Gastrocnemius medialis (tissue), 4 donors: ENCODE measurements at regions not wholly inside any gene's neighbourhood (a gene's known extent, or its start where the extent isn't known, plus 50 kb on each side); places are given as distances from the start of the nearest gene placed in this dataset.

ENCODE experiments used
- ATAC-seq, 2 donors: fragments of 150-250 bp; one replicate each; pipeline ENCODE4 v1.9.1; 2016
- DNase-seq, 2 donors: peaks; one replicate each; pipeline ENCODE4 v3.0.0-alpha.2; 2019
- H3K27ac ChIP-seq, 4 donors: fragments of 200-600 bp; sonication (generic); 1 replicate in 1 of 4; 2 replicates in 3 of 4; pipeline ENCODE4 v1.5.1; 2016 to 2018; ENCODE audit warnings: mild to moderate bottlenecking in 2 of 4, moderate library complexity in 1 of 4
- H3K27me3 ChIP-seq, 3 donors: fragments of 200-600 bp; sonication (generic) in 2 of 3; 1 replicate in 1 of 3; 2 replicates in 2 of 3; pipeline versions ENCODE4 v1.5.1 to v1.6.0; 2016 to 2019; ENCODE audit warnings: mild to moderate bottlenecking in 1 of 3, moderate library complexity in 1 of 3
- H3K36me3 ChIP-seq, 2 donors: fragments of 200-600 bp; sonication (generic) in 1 of 2; one replicate each; pipeline ENCODE4 v1.5.1; 2017 to 2018
- H3K4me1 ChIP-seq, 2 donors: fragments of 200-600 bp; sonication (generic) in 1 of 2; one replicate each; pipeline ENCODE4 v1.5.1; 2016 to 2017; ENCODE audit warnings: mild to moderate bottlenecking in 2 of 2
- H3K4me3 ChIP-seq, 4 donors: fragments of 200-600 bp; sonication (generic) in 3 of 4; 1 replicate in 1 of 4; 2 replicates in 3 of 4; pipeline ENCODE4 v1.5.1; 2016 to 2019; ENCODE audit warnings: mild to moderate bottlenecking in 2 of 4
- H3K9me3 ChIP-seq, 3 donors: fragments of 200-600 bp; sonication (generic) in 2 of 3; 1 replicate in 1 of 3; 2 replicates in 2 of 3; pipeline ENCODE4 v1.5.1; 2016 to 2019
- POLR2A ChIP-seq, 2 donors: fragments of 450-650 bp; IDR thresholded peaks; one replicate each; pipeline ENCODE4 v1.6.1; 2017; ENCODE audit warnings: antibody characterized with exemption in 2 of 2, mild to moderate bottlenecking in 2 of 2, moderate library complexity in 2 of 2
- in situ Hi-C, 4 donors: fragments of 200-750 bp; cut with MboI; loops; one replicate each; pipeline versions ENCODE4 v1.15.0 to v1.8.0; 2017; ENCODE audit warnings: low sequenced_read_pairs in 4 of 4
- intact Hi-C: fragments of 100-400 bp; cut with DNase I; formaldehyde crosslinking; loops from one replicate; pipeline ENCODE4 v1.15.1; 2023; ENCODE audit warnings: low total_unique reads
- TF ChIP-seq, protein P1 (sequence below), 5 experiments: fragments of 450-650 bp in 3 of 5; fragments of 200-600 bp in 2 of 5; sonication (generic) in 2 of 5; IDR thresholded peaks in 4 of 5; conservative IDR thresholded peaks in 1 of 5; 1 replicate in 4 of 5; 2 replicates in 1 of 5; pipeline ENCODE4 v1.5.1; 2016 to 2019; ENCODE audit warnings: antibody characterized with exemption in 5 of 5, mild to moderate bottlenecking in 3 of 5, moderate library complexity in 3 of 5

DNA sequence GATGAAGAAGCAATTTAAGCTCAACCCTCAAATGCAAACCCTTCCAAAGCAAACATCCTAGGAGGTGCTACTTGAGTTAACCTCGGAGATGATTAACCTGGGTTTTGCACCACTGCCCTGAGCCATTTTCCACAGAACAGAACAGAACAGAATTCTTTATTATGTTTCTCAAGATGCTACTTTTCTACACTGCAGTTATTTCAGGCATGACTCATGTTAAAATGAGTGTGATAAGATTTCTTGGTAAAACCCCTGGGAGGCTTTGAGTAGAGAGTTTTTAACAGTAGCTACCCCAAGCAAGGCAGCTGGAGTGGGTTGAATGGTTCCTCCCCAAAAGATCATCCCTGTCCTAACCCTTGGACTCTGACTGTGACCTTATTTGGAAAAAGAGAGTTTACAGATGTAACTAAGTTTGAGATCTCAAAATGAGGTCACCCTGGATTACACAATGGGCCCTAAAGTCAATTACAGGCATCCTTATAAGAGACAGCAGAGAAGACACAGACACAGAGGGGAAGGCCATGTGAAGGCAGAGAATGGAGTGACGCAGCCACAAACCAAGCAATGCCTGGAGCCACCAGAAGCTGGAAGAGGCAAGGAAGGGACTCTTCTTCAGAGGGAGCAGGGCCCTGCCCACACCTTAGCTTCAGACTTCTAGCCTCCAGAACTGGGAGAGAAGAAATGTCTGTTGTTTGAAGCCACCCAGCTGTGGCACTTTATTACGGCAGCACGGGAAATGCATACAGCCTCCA lies 153.4 kb downstream of the ETS2 start:
- Histone ChIP-seq H3K36me3 (no peaks in the 10 kb centered on the region), H3K4me1 (no peaks in the 10 kb centered on the region), H3K4me3 (no peak overlapping the region), H3K9me3 (no peaks in the 10 kb centered on the region), H3K27me3 (no peaks in the 10 kb centered on the region), H3K27ac (peak overlapping the region; percentile 36 to 66 (median 64))
- TF ChIP-seq, protein P1, sequence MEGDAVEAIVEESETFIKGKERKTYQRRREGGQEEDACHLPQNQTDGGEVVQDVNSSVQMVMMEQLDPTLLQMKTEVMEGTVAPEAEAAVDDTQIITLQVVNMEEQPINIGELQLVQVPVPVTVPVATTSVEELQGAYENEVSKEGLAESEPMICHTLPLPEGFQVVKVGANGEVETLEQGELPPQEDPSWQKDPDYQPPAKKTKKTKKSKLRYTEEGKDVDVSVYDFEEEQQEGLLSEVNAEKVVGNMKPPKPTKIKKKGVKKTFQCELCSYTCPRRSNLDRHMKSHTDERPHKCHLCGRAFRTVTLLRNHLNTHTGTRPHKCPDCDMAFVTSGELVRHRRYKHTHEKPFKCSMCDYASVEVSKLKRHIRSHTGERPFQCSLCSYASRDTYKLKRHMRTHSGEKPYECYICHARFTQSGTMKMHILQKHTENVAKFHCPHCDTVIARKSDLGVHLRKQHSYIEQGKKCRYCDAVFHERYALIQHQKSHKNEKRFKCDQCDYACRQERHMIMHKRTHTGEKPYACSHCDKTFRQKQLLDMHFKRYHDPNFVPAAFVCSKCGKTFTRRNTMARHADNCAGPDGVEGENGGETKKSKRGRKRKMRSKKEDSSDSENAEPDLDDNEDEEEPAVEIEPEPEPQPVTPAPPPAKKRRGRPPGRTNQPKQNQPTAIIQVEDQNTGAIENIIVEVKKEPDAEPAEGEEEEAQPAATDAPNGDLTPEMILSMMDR (IDR thresholded peaks at IDR 0.05 in 4 of 5, conservative IDR thresholded peaks at IDR 0.05 in 1 of 5) = no peak
- TF ChIP-seq POLR2A (IDR thresholded peaks at IDR 0.05) = no peak
- DNase-seq (peak; percentile 24 to 26), ATAC-seq (peak; percentile 74 to 83)
- intact Hi-C loops (no loop called here), in situ Hi-C loops (no loop called here)

DNA sequence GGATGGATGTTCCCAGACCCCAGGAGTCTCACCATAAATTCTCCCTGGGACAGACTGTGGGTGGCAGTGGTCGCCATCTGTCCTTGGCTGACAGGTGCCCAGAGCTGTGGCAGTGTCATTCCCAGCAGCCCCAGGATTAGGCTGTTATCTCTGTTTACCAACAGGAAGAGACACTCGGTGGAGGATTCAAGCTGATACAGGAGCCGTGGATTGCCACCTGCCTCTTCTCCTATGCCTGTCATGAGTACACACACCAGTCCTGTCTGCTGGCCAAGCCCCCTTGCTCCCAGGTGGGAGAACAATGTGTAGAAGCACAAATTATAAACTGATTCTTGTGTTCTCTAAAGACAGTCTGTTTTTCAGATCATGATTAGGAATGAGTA lies 152.6 kb downstream of the ETS2 start:
- in situ Hi-C loops = no loop called here
- Histone ChIP-seq H3K4me3 (no peak overlapping the region), H3K9me3 (no peaks in the 10 kb centered on the region), H3K27ac (peak overlapping the region; percentile 13 to 53 (median 42)), H3K36me3 (no peaks in the 10 kb centered on the region), H3K27me3 (no peaks in the 10 kb centered on the region), H3K4me1 (no peaks in the 10 kb centered on the region)
- ATAC-seq = no peak
- intact Hi-C loops = no loop called here
- no peak for DNase-seq
- TF ChIP-seq POLR2A (IDR thresholded peaks at IDR 0.05) = no peak
- TF ChIP-seq, protein P1 (IDR thresholded peaks at IDR 0.05 in 4 of 5, conservative IDR thresholded peaks at IDR 0.05 in 1 of 5) = no peak

DNA sequence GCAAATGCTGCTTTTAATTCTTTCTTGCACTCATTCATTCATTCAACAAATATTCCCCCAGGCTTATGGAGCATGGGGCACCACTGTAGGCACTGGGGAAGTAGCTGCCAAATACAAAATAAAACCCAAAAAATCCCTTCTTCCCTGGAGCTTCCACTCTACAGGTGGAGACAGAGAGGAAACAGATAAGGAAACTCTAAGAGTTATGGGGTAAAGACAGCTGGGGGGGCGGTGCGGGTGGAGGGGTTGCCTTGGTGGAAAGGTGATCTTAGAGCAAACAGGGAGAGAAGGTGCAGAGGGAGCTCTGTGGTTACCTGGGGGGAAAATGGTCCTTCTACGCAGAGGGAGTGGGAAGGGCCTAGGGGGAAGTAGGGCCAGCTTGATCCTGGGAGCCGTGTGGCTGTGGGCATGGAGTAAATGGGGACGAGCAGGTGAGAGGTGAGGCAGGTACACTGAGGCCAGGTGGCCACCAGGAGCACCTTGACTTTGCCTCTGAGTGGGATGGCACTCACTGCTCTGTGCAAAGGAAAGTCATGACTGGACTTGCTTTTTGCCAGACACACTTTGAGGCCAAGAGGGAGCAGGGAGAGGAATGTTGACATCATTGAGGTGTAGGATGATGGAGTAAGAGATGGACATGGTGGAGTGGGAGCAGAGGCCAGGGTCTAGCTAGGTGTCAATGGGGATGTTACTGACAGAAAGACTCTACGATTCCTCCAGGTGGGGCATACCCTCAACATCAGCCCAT lies 152.0 kb downstream of the ETS2 start:
- Histone ChIP-seq H3K27ac (no peak overlapping the region), H3K9me3 (no peaks in the 10 kb centered on the region), H3K27me3 (no peaks in the 10 kb centered on the region), H3K4me1 (no peaks in the 10 kb centered on the region), H3K4me3 (no peak overlapping the region), H3K36me3 (no peaks in the 10 kb centered on the region)
- ATAC-seq (no peak), DNase-seq (no peak)
- intact Hi-C loops = no loop called here
- in situ Hi-C loops = no loop called here
- no peak for TF ChIP-seq POLR2A (IDR thresholded peaks at IDR 0.05)
- TF ChIP-seq, protein P1 (IDR thresholded peaks at IDR 0.05 in 4 of 5, conservative IDR thresholded peaks at IDR 0.05 in 1 of 5) = no peak

DNA sequence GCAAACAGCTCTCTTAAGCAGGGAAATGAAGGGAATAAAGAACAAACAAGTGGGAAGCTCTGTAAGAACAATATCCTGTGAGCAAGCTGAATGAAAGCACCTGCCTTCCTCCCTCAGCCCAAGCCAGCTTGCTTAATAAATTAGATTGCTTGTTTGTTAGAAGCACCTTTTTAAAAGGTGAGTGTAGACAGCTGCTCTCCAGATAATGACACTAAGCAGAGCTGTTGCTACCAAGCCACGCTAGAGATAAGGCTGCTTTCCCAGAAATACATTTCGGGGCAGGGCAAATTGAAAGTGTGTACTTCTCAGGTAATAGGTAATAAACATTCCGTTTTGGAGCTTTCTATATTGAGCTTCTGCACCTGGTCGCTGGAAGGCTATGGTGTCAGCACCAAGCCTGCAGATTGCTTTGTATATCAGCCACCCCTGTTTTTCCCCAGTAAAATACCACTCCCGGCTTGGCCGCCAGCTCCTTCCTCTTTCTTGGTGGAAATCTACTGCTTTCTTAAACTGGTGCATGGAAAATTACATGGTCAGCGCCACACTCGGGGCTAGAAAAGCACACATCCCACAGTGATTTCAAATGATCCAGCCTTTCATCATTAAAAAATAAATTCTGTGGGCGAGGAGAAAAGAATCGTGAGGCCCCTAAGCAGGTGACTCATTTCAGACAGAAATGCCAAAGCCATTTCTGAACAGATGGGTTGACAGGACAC lies 151.3 kb downstream of the ETS2 start:
- TF ChIP-seq POLR2A (IDR thresholded peaks at IDR 0.05) = no peak
- TF ChIP-seq, protein P1 (IDR thresholded peaks at IDR 0.05 in 4 of 5, conservative IDR thresholded peaks at IDR 0.05 in 1 of 5) = no peak
- in situ Hi-C loops = no loop called here
- ATAC-seq (no peak), DNase-seq (no peak)
- Histone ChIP-seq H3K27ac (no peak overlapping the region), H3K36me3 (no peaks in the 10 kb centered on the region), H3K4me3 (no peak overlapping the region), H3K27me3 (no peaks in the 10 kb centered on the region), H3K9me3 (no peaks in the 10 kb centered on the region), H3K4me1 (no peaks in the 10 kb centered on the region)
- intact Hi-C loops = no loop called here
